Heart left ventricle (tissue), 16 donors: ENCODE measurements at regions not wholly inside any gene's neighbourhood (a gene's known extent, or its start where the extent isn't known, plus 50 kb on each side); places are given as distances from the start of the nearest gene placed in this dataset.

Source experiments
- ATAC-seq, 4 donors: fragments of 200-7000 bp; cut with Tn5 transposase; one replicate each; pipeline ENCODE4 v1.9.1; 2020 to 2022; ENCODE audit warnings: moderate library complexity in 4 of 4, mild to moderate bottlenecking in 3 of 4, moderate number of reproducible peaks in 1 of 4
- DNase-seq, 5 donors: peaks; one replicate each; pipeline ENCODE4 v3.0.0-alpha.2; 2020
- H3K27ac ChIP-seq, 12 donors: fragments of 200-600 bp; sonication (generic) in 4 of 12; one replicate each; pipeline versions ENCODE4 v1.5.0 to v1.8.0; 2016 to 2022; ENCODE audit warnings: mild to moderate bottlenecking in 2 of 12
- H3K27me3 ChIP-seq, 9 donors: fragments of 200-600 bp; sonication (generic) in 2 of 9; one replicate each; pipeline versions ENCODE4 v1.5.1 to v1.8.0; 2016 to 2022; ENCODE audit warnings: mild to moderate bottlenecking in 3 of 9
- H3K36me3 ChIP-seq, 9 donors: fragments of 200-600 bp; sonication (generic) in 2 of 9; one replicate each; pipeline versions ENCODE4 v1.5.0 to v1.8.0; 2018 to 2022; ENCODE audit warnings: mild to moderate bottlenecking in 2 of 9
- H3K4me1 ChIP-seq, 12 donors: fragments of 200-600 bp; sonication (generic) in 4 of 12; one replicate each; pipeline versions ENCODE4 v1.5.0 to v1.8.0; 2016 to 2022; ENCODE audit warnings: mild to moderate bottlenecking in 3 of 12
- H3K4me3 ChIP-seq, 12 donors: fragments of 200-600 bp; sonication (generic) in 4 of 12; one replicate each; pipeline versions ENCODE4 v1.5.0 to v1.8.0; 2017 to 2022; ENCODE audit warnings: mild to moderate bottlenecking in 9 of 12, moderate library complexity in 4 of 12
- H3K9me3 ChIP-seq, 12 donors: fragments of 200-600 bp; sonication (generic) in 4 of 12; one replicate each; pipeline versions ENCODE4 v1.5.0 to v1.8.0; 2016 to 2022; ENCODE audit warnings: mild to moderate bottlenecking in 1 of 12
- CTCF ChIP-seq, 12 donors: fragments of 200-600 bp; sonication (generic) in 4 of 12; IDR thresholded peaks; one replicate each; pipeline versions ENCODE4 v1.5.0 to v1.8.0; 2018 to 2022; ENCODE audit warnings: antibody characterized with exemption in 12 of 12, mild to moderate bottlenecking in 5 of 12
- POLR2A ChIP-seq, 2 donors: fragments of 450-650 bp; IDR thresholded peaks; one replicate each; pipeline ENCODE4 v1.6.1; 2017; ENCODE audit warnings: antibody characterized with exemption in 2 of 2, mild to moderate bottlenecking in 2 of 2, moderate library complexity in 2 of 2
- WGBS, 4 donors: extraction: QIAGEN DNeasy Blood & Tissue Kit in 2 of 4; methylation state at CpG; one replicate each; pipeline versions ENCODE4 v1.1.5 to v1.1.7; 2013 to 2018; 5-methylcytosine and 5-hydroxymethylcytosine counted together
- intact Hi-C, 10 donors: fragments of 100-400 bp; cut with DNase I; formaldehyde crosslinking; loops; one replicate each; pipeline versions ENCODE4 v1.11.1 to v1.14.2; 2022
- donor health status: ischemic (EF 13 %, LVEDD 7.1; RV severe dilation, severe dysfunction).
- donor health status: healthy with polysubstance abuse.
- donor health status: DM: no; HTN: yes; CAD: no.
- donor health status: DM: no; HTN: no; CAD: no.
- donor health status: ischemic (EF 25% LVEDD 6.9; RV normal size, moderate dysfunction).
- donor health status: ischemic (EF 25% LVEDD 5.7; RV mildly dilated, moderate dysfunction).
- donor health status: healthy.
- donor health status: DM: yes; HTN: yes; CAD: no.
- donor health status: ischemic (EF 35%, LVEDD 5.7; RV mildly dilated, moderate dysfunction).
- donor health status: nonischemic (EF 11% LVEDD 7.7; RV severe dilation, severe dysfunction).
- donor health status: DM: yes; HTN: yes; CAD: no.
- donor health status: PGD.
- donor health status: ischemic (EF 29% LVEDD 5.4; RV normal size, mild dysfunction).
- donor health status: nonischemic (EF 23%, LVEDD 6.1; RV moderate dilation, normal function).

- H3K4me1 ChIP-seq: peaks cover 0 to 5% (median 0%) of the 10 kb centered on the region in 12 donors
- H3K36me3 ChIP-seq: no peaks in the 10 kb centered on the region
- TF ChIP-seq CTCF (IDR thresholded peaks at IDR 0.05): no peak
- ATAC-seq: no peak
- WGBS, 4 donors: 68 to 73% (median 72%) methylated on average over 6 to 7 of the region's 7 CpGs
- H3K4me3 ChIP-seq: no peak overlapping the region
- H3K27ac ChIP-seq: no peak overlapping the region
- intact Hi-C loops: loop anchor here in 2 of 10 donors (5.0 kb wide), 1 partner anchor 100 kb away; no protein-coding TSS in a partner anchor
- H3K9me3 ChIP-seq: peaks cover 0 to 18% (median 0%) of the 10 kb centered on the region in 12 donors
- peaks cover 0 to 3% (median 0%) of the 10 kb centered on the region in 9 donors for H3K27me3 ChIP-seq
- peak in 2 of 5 donors; percentile 2 to 42 for DNase-seq
Observed at GRCh38 chr10:46226900-46227558, 59.8 kb upstream of the ANTXRL start.

GRCh38 chr10:46227571-46227935 lies 59.2 kb upstream of the ANTXRL start:
- Histone ChIP-seq H3K27ac (no peak overlapping the region), H3K27me3 (peaks cover 0 to 3% (median 0%) of the 10 kb centered on the region in 9 donors), H3K9me3 (peaks cover 0 to 18% (median 0%) of the 10 kb centered on the region in 12 donors), H3K4me3 (no peak overlapping the region), H3K36me3 (no peaks in the 10 kb centered on the region), H3K4me1 (peaks cover 0 to 5% (median 0%) of the 10 kb centered on the region in 12 donors)
- ATAC-seq: no peak
- 48 to 75% (median 69%) methylated on average over 4 of the region's 4 CpGs for WGBS, 4 donors
- TF ChIP-seq POLR2A (IDR thresholded peaks at IDR 0.05): no peak
- TF ChIP-seq CTCF (IDR thresholded peaks at IDR 0.05): no peak
- peak in 1 of 5 donors; percentile 2 for DNase-seq
- intact Hi-C loops: loop anchor here in 2 of 10 donors (5.0 kb wide), 1 partner anchor 100 kb away; no protein-coding TSS in a partner anchor

- H3K9me3 ChIP-seq: peaks cover 0 to 18% (median 0%) of the 10 kb centered on the region in 12 donors
- WGBS, 4 donors: 33 to 45% (median 41%) methylated on average over 5 to 6 of the region's 6 CpGs
- DNase-seq (peak in 3 of 5 donors; percentile 2 to 33 (median 12)), ATAC-seq (peak in 1 of 4 donors; percentile 31)
- H3K27me3 ChIP-seq: peaks cover 0 to 3% (median 0%) of the 10 kb centered on the region in 9 donors
- no peaks in the 10 kb centered on the region for H3K36me3 ChIP-seq
- no peak overlapping the region for H3K27ac ChIP-seq
- no peak overlapping the region for H3K4me3 ChIP-seq
- intact Hi-C loops: loop anchor here in 3 of 10 donors (1.0 to 5.0 kb wide), 3 partner anchors 29 to 99 kb away; no protein-coding TSS in a partner anchor
- peaks cover 0 to 5% (median 0%) of the 10 kb centered on the region in 12 donors for H3K4me1 ChIP-seq
- TF ChIP-seq CTCF (IDR thresholded peaks at IDR 0.05) (no peak), POLR2A (IDR thresholded peaks at IDR 0.05) (no peak)
Observed at GRCh38 chr10:46227936-46228562, 58.7 kb upstream of the ANTXRL start.

- intact Hi-C loops: loop anchor here in 3 of 10 donors (1.0 to 5.0 kb wide), 3 partner anchors 28 to 99 kb away; no protein-coding TSS in a partner anchor
- H3K4me1 ChIP-seq: peaks cover 0 to 5% (median 0%) of the 10 kb centered on the region in 12 donors
- H3K9me3 ChIP-seq: peaks cover 0 to 18% (median 0%) of the 10 kb centered on the region in 12 donors
- 11 to 31% (median 18%) methylated on average over 5 to 7 of the region's 7 CpGs for WGBS, 4 donors
- no peak overlapping the region for H3K4me3 ChIP-seq
- ATAC-seq: peak; percentile 76 to 98 (median 93)
- TF ChIP-seq CTCF (IDR thresholded peaks at IDR 0.05) (peak; percentile 83 to 93 (median 89)), POLR2A (IDR thresholded peaks at IDR 0.05) (no peak)
- H3K27me3 ChIP-seq: peaks cover 0 to 3% (median 0%) of the 10 kb centered on the region in 9 donors
- H3K27ac ChIP-seq: no peak overlapping the region
- no peaks in the 10 kb centered on the region for H3K36me3 ChIP-seq
- peak; percentile 61 to 71 (median 66) for DNase-seq
Observed at GRCh38 chr10:46228563-46229071, 58.2 kb upstream of the ANTXRL start.
